Activated CD4-positive, alpha-beta T cell treated with anti-CD3 and anti-CD28 coated beads, Interleukin-2, amount 50 U/mL, for 16 hours (primary cell): ENCODE measurements at regions not wholly inside any gene's neighbourhood (a gene's known extent, or its start where the extent isn't known, plus 50 kb on each side); places are given as distances from the start of the nearest gene placed in this dataset.
A peak's percentile ranks its signal among the peaks of the same experiment; 100 is the strongest.
"Not testable (repeated sequence)": the region's sequence is repeated elsewhere in the genome, so short reads cannot be mapped to it uniquely, and the experiment has no call there.

Experiments used
- DNase-seq: peaks from one replicate; pipeline ENCODE4 v3.0.0-alpha.2; 2020

DNA sequence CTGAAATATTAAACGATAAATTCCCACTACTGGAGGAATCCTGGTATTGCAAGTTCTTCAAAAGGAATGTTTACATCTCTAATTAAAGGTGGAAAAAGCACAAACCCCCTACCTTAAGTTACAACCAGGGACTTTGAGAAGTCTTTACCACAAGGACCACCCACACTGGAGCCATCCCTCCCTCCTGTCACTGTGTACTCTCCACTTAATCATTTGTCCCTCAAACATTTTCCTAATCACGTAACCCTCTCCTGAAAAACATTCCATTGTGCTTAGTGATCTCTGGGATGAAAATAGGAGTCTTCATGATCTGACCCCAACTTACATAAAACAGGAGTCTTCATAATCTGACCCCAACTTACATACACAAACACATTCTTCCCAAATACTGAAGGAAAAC, 85.7 kb downstream of the SUCLG1 start:
- DNase-seq: no peak

DNA sequence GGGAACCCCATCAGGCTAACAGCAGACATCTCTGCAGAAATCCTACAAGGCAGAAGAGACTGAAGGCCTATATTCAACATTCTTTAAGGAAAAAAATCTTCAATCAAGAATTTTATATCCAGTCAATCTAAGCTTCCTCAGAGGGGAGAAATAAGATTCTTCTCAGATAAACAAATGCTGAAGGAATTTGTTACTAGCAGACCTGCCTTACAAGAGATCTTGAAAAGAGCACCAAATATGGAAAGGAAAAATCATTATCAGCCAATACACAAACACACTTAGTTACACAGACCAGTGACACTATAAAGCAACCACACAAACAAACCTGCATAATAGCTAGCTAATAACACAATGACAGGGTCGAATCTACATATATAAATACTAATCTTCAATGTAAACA, 96.5 kb downstream of the SUCLG1 start:
- no peak for DNase-seq

DNA sequence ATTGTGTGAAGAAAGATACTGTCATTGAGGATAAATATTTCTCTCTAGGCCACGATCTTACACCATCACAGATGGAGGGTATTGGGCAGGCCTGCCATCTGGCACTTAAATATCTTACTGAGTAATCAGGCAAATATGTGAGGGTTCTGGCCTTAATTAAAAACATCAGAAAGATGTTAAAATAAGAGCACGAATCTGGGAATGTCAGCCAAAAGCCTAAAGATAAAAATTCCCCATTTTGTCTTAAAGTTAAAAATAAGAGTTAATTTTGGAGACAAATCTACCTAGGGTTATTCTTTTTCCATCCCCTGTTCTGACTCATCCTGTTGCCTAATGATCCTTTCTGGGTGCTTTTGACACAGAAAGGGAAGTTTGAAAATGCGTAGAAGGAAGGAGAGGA, 121.0 kb downstream of the SUCLG1 start:
- DNase-seq: no peak

DNA sequence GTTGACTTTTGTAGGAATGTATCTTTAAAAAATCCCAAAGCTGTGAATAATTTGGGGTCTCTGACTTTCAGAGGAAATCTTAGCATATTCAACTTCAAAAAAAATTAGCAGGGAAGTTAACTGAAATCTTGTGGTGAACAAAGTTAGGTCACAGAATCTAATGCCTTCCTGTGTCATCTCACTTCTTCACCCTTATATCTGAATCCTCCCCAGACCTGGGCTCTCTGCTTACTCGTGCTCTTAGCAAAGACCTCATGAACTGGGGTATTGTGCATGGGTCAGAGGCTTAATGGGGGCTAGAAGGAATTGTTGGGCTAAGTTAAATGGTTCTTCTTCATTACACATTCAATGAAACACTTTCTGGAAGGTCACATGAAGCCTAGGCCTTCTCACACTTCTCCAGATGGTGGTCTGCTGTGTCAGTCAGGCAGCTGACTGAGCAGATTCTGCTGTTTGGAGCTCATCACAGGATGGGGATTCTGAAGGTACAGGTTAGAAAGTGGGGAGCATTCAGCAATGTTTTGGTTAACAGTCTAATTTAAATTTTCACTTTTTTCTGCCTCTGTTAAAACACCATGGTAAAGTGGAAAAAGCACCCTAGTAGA, 131.3 kb downstream of the SUCLG1 start:
- no peak for DNase-seq

DNA sequence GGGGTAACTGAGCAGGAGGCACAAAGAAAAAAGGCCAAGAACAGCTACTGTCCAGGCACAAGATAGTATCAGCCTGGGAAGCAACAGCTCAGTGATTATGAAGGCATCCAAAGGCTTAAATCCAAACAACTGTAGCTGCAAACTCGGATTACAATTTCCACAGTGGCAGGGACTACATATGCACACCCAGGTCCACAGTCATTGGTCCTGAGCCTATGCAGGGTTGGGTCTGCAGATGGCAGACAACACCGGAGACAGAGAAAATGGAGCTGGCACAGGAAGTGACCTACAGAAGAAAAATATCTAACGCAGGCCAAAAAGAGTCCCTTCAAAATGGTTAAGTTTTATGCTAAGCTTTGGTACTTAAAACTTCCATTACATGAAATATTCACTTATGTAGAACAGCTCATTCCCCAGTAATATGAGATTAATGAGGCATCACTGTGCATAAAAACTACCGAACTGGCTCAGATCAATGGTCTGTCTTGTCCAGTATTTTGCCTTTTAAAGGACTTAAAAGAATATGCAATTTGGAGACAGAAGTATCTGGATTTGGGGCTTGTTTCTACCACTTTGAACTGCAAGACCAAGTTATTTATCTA, 132.1 kb downstream of the SUCLG1 start:
- DNase-seq: no peak

DNA sequence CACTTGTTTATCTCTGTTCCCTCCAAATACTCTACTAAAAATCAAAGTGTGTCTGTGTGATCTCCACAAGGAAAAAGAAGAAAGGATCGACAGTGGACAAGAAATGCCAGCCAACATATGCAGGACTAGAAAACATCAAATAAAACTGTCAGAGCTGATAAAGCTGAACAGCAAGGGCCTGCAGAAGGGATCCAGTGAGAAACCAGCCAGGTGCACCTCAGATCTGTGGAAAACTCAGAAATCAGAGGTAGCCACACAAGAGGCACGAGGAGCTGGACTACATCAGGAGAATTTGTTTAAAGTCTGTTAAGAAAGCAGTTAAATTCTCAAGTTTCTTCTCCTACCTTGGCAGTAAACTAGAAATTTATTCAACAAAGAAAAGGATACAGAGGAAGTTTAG, 135.2 kb downstream of the SUCLG1 start:
- DNase-seq: no peak

DNA sequence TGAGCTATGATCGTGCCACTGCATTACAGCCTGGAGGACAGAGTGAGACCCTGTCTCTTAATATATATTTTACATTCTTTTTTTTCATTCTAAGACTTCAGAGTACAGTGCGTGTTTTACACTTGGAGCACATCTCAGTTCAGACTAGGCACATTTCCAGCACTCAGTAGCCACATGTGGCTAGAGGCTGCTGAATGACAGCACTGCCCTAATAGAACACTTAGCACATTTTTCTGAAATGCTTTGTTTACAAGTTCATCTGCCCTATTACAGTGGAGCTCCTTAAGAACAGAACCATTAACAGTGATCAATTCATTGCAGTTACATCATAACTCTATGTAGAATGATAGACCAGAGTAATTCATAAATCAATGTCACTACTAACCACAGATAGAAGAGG, 138.1 kb downstream of the SUCLG1 start:
- no peak for DNase-seq

DNA sequence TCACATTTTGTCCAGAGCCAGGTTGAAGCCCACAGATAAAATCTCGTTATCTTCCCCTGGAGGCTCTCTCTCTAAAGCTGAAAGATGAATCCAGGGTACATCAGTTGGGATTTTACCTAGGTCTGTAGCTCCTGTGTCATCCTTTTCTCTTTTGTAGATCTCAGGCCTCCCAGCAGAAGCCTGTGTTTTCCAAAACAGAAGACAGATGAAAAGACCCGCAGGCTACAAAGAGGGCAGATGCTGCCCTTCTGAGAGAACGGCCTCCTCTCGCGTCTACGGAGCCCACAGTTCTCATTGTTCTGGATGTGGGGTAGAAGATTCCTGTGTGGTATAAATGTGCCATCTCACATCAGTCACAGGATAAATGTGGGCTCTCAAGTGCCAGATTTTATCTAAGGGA, 139.5 kb downstream of the SUCLG1 start:
- no peak for DNase-seq

DNA sequence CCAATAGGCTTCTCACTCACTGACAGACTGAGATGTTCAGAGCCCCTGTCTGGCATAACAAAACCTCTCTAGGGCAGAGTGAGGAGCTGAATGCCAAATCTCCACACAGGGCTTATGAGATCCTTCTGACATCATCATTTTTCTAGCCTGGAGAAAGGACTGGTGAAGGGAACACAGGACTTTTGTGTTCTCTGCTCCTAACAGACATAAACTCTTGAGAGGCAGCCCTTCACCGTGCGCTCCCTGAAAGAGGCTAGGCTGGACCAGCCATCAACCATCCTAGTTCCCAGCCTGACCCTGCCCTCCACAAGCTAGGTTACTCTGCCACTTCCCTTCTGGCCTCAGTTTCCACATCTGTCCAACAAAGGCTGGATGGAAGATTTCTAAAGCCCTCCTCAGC, 141.9 kb downstream of the SUCLG1 start:
- DNase-seq: no peak

DNA sequence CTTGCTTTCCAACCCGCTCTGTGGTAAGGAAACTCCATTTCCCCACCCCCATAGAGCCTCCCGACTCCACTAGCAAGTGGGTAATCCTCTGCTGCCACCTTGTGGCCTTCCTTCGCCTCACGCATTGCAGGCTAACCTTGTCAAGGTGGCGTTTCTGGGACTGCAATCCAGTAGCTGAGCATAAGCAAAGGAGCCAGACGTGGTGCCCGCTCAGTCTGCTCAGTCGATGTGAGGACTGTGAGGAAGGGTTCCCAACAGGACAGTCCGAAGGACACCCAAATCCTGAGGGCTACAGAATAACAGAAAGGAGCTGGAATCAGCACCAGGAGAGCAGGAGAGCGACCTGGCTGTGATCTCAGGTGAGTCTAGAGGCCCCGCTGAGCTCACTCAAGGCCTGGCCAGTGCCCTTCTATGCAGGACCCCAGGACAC, 144.2 kb downstream of the SUCLG1 start:
- DNase-seq: peak; percentile 81

DNA sequence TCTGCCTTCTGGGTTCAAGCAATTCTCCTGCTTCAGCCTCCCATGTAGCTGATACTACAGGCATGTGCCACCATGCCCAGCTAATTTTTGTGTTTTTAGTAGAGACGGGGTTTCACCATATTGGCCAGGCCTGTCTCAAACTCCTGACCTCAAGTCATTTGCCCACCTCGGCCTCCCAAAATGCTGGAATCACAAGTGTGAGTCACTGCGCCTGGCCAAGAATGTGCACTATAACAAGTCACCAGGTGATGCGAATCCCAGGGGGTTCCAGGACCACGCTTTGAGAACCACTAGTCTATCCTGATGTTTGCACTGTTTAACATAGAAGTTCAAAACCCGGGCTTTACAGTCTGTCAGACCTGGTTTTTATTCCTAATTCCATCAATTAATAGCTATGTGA, 144.8 kb downstream of the SUCLG1 start:
- no peak for DNase-seq

DNA sequence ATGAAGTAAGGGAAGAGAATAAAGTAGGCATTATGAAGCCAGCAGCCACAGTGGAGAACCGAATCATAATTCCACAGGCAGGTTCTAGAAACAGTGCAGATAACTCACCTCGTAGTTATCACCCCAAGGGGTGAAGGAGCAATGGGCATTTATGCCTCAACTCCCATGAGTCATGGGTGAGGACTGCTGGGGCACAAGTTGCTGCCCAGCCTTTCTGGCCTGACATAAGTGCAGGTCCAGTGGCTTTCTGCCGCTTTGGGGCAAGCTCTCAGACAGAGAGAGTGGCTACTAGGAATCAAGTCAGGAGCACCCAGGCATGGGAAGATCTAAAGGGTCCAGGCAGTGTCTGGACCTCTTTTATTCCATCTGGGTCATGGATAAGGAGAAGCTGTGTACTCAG, 149.8 kb downstream of the SUCLG1 start:
- DNase-seq: no peak

DNA sequence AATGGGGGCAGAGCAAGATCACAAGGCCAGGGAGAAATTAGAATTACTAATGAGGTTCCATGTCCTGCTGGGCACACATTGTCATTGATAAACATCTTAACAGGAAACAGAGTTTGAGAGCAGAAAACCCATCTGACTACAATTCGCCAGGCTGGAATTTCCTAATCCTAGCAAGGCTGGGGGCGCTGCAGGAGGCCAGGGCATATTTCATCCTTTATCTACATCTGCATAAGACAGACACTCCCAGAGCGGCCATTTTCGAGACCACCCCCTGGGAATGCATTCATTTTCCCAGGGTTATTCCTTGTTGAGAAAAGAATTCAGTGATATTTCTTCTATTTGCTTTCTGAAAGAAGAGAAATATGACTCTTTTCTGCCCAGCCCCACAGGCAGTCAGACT, 152.7 kb downstream of the SUCLG1 start:
- no peak for DNase-seq

DNA sequence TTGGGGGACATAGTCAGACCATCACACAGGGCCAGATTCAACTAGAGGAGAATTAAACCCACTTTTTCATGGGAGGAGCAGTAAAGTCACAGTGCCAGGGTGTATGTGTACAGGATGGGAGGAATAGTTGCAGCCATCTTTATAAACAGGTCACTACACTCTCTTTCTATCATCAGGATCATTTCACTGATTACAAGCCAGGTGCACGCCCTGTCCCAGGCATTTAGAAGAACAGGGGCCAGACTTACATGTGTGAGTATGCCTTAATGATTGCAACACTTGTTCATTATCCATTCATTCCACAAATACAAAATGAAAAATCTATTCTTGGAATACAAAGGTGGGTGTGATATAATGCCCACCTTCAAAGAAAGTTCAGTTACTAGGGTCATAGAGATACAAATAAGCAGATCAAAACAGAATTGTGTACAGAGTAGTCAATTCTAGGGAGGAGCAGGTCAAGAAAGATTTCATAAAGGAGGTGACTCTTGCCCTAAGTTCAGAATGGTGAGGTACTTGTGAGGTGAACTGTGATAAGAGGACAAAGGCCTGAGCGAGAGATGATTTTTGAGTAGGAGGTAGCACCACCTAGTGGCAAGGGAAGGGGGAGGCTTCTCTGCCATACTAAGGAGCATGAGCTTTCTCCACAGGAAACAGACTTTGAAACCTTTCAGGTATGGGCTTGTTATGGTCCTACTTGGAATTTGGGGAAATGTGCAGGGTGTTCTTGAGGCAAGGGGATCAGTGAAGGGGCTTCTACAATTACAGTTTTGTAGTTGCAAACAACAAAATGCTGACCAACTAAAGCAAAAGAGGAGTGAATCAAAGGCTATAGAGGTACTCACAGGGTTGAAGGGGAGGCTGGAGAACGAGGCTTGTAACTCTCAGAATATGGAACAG, 156.3 kb downstream of the SUCLG1 start:
- peak; percentile 65 for DNase-seq

DNA sequence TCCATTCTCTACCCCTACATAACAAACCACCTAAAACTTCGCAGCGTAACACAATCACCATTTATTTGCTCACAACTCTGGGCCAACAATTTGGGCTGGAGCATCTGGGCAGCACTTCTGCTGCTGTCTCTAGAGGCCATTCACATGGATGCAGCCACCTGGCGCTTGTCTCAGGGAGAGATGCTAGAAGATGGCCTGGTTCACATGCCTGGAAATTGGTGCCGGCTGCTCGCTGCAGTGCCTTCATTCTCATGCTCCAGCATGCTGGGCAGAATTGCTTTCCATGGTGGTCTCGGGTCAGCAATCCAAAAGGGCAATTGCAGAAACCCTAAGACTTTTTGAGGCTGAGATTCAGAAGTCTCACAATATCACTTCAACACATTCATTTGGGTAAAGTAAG, 157.4 kb downstream of the SUCLG1 start:
- DNase-seq: no peak

DNA sequence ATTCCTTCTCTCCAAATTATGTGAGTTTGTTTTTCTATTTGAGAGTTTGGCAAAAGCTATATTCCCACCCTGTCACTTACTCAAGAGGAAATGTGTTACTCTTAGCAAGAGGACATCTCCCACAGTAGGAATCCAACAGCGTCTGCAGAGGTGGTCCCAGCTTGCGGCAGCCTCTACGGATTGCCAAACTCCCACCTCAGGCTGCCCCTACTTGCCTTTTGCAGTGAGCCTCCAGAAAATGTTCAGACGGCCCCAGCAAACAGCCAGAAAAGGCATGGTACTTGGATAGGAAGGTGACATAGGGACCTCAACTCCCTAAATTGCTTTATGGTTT, 158.4 kb downstream of the SUCLG1 start:
- no peak for DNase-seq

DNA sequence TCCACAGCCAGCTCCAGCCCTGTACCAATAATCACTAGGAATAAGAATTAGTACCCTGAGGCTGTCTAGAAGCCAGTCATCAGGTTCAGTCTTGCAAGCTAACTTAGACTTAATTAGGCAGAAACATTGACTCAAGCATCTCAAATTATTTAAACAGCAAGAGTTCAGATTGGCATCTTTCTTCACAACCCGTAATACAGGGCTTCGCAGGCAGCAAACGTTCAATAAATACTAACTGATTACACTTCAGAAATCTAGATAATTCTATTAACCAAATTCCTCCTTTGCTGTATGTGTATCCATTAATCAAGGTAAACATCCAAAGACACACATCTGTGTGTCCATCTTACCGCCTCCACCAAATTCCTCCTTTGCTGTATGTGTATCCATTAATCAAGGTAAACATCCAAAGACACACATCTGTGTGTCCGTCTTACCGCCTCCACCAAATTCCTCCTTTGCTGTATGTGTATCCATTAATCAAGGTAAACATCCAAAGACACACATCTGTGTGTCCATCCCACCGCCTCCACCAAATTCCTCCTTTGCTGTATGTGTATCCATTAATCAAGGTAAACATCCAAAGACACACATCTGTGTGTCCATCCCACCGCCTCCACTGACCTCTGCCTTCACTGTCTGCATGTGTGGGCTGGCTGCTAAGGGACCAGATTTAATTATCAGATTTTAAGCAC, 158.9 kb downstream of the SUCLG1 start:
- not testable (repeated sequence) for DNase-seq

DNA sequence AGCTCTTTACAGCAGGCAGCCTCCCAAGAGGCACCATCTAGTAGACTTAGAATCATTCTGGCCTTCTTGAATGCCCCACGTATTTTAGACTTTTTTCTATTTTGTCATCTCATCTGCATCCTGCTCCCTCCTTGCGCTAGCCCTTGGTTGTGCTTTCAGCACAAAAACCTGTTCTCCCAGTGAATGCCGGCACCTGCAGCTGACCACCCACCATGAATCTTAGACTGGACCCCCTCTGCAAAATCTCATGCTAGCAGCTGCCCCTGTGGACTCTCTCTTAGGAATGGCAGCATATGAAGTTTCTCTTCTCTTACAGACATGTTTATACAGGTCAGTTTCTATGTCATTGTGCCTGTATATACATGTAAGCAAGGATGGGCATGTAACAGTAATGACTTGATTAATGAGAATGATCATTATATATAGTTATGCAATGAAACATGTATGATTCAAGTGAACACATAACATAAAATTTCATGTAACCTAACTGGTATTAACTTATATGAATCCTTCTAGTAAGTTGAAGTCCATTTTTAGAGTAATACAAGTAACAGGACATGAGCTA, 159.8 kb downstream of the SUCLG1 start:
- DNase-seq: no peak

DNA sequence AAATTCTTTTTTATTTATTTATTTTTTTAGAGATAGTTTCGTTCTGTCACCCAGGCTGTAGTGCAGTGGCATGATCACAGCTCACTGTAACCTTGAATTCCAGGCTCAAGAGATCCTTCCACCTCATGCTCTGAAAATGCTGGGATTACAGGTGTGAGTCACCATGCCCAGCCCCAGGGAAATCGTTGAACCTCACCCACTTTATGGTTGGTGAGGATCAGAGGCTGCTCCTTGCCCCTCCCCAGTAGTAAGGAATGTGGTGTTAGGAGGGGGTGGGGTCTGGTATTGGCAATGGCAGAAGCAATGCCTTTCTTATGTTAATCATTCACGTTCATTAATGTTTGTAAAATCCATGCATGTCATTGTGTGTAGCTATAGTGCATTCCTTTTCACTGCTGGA, 161.9 kb downstream of the SUCLG1 start:
- no peak for DNase-seq

DNA sequence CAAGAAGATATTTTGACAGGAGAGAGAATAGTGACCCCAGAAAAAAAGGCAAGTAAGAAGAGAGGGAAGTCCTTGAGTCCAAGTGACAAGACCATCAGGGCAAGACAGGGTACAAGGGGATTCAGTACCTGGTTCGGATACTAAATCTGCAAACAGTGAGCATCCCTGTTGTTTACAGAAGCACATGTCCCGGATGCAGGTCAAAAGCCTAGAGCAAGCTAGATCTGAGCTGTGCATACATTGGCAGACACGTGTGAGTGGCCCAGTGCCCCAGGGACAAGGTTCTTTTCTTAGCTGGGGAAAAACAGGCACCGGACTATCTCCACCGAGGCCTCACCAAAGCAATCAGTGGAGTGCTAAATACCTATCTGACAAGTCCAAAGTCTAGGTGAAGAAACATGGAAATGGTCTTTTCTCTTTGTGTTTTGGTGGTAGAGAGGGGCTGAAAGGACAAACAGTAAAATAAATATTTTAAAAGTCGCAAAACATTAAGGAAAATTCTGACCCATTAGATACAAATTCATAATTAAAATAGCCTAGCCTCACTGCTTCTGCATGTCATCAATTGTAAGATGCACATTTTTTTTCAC, 165.2 kb downstream of the SUCLG1 start:
- no peak for DNase-seq

DNA sequence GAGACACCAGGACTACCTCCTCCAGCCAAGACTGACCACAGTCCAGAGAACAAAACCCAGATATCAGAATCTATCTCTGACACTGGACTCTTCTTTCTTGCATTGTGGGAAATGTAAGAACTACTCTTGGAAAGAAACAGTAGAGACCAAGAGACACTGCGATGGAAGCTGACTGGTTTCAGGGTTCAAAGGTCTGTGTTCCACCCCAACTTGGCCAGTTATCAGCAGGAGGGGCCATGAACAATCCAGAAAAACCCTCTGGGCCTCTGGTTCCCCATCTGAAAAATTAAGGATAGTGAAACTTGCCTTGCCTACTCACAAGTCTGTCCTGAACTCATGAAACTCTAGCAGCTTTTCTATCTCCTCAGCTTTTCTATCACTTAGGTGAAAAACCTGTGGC, 166.5 kb downstream of the SUCLG1 start:
- DNase-seq: no peak

DNA sequence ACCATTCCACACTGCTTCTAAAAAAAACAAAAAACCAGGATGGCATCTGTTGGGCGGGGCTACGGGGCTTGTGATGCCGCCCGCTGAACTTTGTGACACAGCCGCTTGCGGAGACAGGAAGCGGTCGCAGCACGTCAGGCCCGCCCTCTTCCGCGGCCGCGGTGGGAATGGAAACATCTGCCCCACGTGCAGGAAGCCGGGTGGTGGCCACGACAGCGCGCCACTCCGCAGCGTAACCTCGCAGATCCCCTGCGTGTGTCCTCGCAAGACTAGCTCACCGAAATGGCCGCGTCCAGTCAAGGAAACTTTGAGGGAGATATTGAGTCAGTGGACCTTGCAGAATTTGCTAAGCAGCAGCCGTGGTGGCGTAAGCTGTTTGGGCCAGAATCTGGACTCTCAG, 168.5 kb downstream of the SUCLG1 start:
- no peak for DNase-seq

DNA sequence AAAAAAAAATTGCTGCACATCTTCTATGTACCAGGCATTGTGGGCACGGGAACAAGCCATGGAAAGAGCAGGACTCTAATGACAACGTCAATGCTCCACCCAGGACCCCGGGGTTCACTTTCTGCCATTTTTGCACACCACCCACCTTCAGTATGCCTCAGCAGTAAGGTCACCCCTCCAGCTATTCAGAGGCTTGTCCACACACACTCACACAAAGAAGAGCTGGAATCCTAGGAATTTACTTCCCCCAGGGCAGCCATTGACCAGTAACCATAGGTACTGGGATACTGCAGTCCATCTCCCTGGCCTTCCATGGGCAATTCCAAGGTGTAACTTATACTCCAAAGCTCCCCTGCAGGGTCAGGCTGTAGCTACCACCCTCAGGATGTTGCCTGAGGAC, 170.8 kb downstream of the SUCLG1 start:
- DNase-seq: no peak
